WERI-Rb-1 (cell line): ENCODE measurements at regions not wholly inside any gene's neighbourhood (a gene's known extent, or its start where the extent isn't known, plus 50 kb on each side); places are given as distances from the start of the nearest gene placed in this dataset.
A peak's percentile ranks its signal among the peaks of the same experiment; 100 is the strongest.

ENCODE experiments used
- DNase-seq: peaks from one replicate; pipeline ENCODE4 v3.0.0-alpha.2; 2020
- H3K27ac ChIP-seq: fragments of 250-450 bp; sonication (Bioruptor Pico); 2 replicates; pipeline ENCODE4 v1.5.1; 2020; ENCODE audit warnings: mild to moderate bottlenecking, moderate library complexity
- H3K27me3 ChIP-seq: fragments of 250-450 bp; sonication (Bioruptor Pico); 2 replicates; pipeline ENCODE4 v1.5.1; 2021; ENCODE audit warnings: mild to moderate bottlenecking, low read depth, moderate library complexity; ENCODE audit not compliant: insufficient read depth, severe bottlenecking
- H3K36me3 ChIP-seq: fragments of 250-450 bp; sonication (Bioruptor Pico); 2 replicates; pipeline ENCODE4 v1.5.1; 2020; ENCODE audit warnings: mild to moderate bottlenecking, moderate library complexity
- H3K4me3 ChIP-seq: 2 replicates; pipeline ENCODE4 v1.5.1; 2011; ENCODE audit warnings: low read depth, mild to moderate bottlenecking, control low read depth, low read length
- H3K9me3 ChIP-seq: fragments of 250-450 bp; sonication (Bioruptor Pico); 2 replicates; pipeline ENCODE4 v1.5.1; 2021; ENCODE audit warnings: mild to moderate bottlenecking, moderate library complexity; ENCODE audit not compliant: severe bottlenecking
- TF ChIP-seq, protein P1 (sequence below): IDR thresholded peaks from 2 replicates; pipeline ENCODE4 v1.5.1; 2011; ENCODE audit warnings: low read depth, mild to moderate bottlenecking, control low read depth, inconsistent platforms, low read length

DNA sequence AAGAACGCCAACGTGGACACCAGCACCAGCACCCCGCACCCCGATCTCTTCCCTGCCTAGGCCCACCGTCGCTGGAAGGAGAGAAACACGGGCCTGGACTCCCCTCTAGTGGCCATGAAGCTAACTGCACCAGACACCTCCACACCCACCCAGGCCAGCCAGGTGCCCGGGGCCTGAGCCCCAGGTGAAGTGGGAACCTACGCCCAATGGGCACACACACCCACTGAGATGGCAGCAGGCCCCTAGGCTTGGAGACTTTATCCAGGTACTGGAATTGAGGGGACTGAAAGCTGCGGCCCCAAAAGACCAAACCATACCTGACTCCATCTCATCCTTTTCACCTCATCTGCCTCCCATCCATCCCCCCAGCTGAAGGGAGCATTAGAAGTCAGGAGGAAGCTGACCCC lies 81.0 kb downstream of the BUD13 start:
- TF ChIP-seq, protein P1, sequence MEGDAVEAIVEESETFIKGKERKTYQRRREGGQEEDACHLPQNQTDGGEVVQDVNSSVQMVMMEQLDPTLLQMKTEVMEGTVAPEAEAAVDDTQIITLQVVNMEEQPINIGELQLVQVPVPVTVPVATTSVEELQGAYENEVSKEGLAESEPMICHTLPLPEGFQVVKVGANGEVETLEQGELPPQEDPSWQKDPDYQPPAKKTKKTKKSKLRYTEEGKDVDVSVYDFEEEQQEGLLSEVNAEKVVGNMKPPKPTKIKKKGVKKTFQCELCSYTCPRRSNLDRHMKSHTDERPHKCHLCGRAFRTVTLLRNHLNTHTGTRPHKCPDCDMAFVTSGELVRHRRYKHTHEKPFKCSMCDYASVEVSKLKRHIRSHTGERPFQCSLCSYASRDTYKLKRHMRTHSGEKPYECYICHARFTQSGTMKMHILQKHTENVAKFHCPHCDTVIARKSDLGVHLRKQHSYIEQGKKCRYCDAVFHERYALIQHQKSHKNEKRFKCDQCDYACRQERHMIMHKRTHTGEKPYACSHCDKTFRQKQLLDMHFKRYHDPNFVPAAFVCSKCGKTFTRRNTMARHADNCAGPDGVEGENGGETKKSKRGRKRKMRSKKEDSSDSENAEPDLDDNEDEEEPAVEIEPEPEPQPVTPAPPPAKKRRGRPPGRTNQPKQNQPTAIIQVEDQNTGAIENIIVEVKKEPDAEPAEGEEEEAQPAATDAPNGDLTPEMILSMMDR: peak; percentile 90
- DNase-seq: peak; percentile 70
- Histone ChIP-seq H3K4me3 (no peak overlapping the region), H3K9me3 (no peaks in the 10 kb centered on the region), H3K36me3 (no peaks in the 10 kb centered on the region), H3K27me3 (no peaks in the 10 kb centered on the region), H3K27ac (no peak overlapping the region)

DNA sequence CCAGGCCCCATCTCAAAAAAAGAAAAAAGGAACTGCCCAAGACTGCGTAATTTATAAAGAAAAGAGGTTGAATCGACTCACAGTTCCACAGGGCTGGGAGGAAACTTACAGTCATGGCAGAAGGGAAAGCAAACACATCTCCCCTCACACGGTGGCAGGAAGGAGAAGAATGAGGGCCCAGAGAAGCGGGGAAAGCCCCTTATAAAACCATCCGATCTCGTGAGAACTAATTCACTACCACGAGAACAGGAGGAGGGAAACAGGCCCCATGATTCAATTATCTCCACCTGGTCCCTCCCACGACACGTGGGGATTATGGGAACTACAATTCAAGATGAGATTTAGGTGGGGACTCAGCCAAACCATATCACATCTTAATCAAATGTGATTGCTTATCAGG lies 82.2 kb downstream of the BUD13 start:
- Histone ChIP-seq H3K27me3 (no peaks in the 10 kb centered on the region), H3K9me3 (no peaks in the 10 kb centered on the region), H3K36me3 (no peaks in the 10 kb centered on the region), H3K4me3 (no peak overlapping the region), H3K27ac (no peak overlapping the region)
- no peak for DNase-seq
- TF ChIP-seq, protein P1: no peak

DNA sequence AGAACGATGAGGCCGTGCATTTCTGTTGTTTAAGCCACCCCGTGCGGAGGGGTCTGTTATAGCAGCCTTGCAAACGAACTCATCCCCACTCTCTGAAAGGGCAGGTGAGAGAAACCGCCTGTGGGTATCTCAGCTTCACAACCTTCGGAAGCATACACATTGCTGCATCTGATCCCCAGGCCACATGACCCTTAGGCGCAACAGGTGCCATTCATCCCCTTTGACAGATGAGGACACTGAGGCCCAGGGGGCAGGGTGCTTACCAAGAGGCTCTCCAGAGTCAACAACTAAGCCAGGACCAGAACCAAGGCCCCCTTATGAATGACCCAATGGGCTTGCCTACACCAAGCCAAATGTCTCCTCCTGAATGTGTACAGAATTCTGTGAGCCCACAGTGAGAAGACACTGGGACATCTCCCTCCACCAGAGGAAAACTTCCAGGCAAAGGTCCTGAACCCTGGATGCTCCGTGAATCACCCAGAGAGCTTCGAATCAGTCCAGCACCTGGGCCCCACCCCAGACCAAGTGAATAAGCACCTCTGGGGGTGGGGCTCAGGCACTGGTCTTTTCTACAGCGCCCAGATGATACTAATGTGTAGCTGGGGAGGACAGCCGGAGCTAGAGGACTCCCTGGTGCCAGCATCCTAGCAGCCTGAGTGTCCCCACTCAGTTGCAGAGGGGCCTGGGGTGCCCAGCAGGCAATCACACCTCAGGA lies 83.2 kb downstream of the BUD13 start:
- no peak for DNase-seq
- Histone ChIP-seq H3K4me3 (no peak overlapping the region), H3K9me3 (no peaks in the 10 kb centered on the region), H3K27me3 (no peaks in the 10 kb centered on the region), H3K27ac (no peak overlapping the region), H3K36me3 (no peaks in the 10 kb centered on the region)
- TF ChIP-seq, protein P1: no peak

DNA sequence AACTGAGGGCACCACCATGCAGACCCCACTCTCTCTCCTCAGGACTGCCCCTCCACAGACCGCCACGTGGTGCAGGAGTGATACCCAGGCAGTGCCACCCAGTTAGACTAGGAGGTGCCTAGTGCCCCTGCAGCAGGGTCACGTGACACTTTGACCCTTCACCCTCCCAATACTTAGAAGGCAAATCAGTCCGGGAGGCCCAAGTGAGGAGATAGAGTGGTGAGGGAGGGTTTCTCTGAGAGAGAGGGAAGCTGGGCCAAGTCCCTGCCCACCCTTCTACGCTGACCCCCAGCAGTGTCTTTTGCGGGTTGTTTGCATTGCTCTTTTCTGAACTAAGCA lies 84.6 kb downstream of the BUD13 start:
- Histone ChIP-seq H3K27me3 (no peaks in the 10 kb centered on the region), H3K36me3 (no peaks in the 10 kb centered on the region), H3K27ac (no peak overlapping the region), H3K4me3 (no peak overlapping the region), H3K9me3 (peaks cover 3% of the 10 kb centered on the region)
- TF ChIP-seq, protein P1: no peak
- DNase-seq: no peak

DNA sequence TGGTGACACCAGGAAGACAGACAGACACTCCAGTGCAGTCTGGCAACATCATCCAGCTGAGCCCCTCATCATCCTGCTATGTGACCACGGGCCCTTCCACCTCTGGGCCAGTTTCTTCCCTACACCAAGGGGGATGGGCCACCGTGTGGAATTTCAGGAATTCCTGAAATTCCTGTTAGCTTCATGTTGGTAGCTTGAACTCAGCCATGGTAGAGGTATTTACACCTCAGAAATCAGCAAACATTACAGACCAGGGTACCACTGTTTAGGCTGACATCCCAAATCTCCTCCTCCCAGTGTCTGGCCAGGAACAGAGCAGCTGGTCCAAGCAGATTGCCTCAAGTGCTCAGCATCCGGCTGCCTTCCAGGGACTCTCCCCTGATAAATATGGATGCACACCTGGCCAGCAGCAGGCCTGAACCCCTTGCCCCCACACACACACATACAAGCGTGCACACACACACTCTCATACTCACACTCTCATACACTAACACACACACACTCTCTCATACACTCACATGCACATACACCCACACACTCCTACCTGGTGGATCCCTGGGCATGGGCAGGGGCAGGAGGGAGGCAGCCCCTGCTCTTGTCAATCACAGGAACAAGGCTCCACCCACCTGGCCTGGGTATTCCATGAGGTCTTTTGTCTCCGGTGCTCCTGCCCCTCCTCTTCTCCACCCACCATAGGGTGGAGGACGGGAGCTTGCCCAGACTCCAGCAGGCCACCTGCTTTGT lies 85.2 kb downstream of the BUD13 start:
- TF ChIP-seq, protein P1: no peak
- H3K27ac ChIP-seq: no peak overlapping the region
- H3K36me3 ChIP-seq: no peaks in the 10 kb centered on the region
- H3K27me3 ChIP-seq: no peaks in the 10 kb centered on the region
- H3K9me3 ChIP-seq: peaks cover 6% of the 10 kb centered on the region
- peak; percentile 41 for DNase-seq
- H3K4me3 ChIP-seq: no peak overlapping the region
